Upper lobe of left lung (tissue), 6 donors: ENCODE measurements at regions not wholly inside any gene's neighbourhood (a gene's known extent, or its start where the extent isn't known, plus 50 kb on each side); places are given as distances from the start of the nearest gene placed in this dataset.

Source experiments
- ATAC-seq, 2 donors: fragments of 200-7000 bp; cut with Tn5 transposase; one replicate each; pipeline ENCODE4 v1.9.1; 2022; ENCODE audit warnings: mild to moderate bottlenecking in 2 of 2, moderate library complexity in 2 of 2; ENCODE audit not compliant: low FRiP score in 2 of 2
- DNase-seq, 2 donors: peaks; one replicate each; pipeline ENCODE4 v3.0.0-alpha.2; 2019 to 2020
- H3K27ac ChIP-seq, 4 donors: fragments of 200-600 bp; sonication (generic); one replicate each; pipeline ENCODE4 v1.5.1; 2016 to 2019
- H3K27me3 ChIP-seq, 4 donors: fragments of 200-600 bp; sonication (generic); one replicate each; pipeline ENCODE4 v1.5.1; 2017 to 2019
- H3K36me3 ChIP-seq, 4 donors: fragments of 200-600 bp; sonication (generic); one replicate each; pipeline ENCODE4 v1.5.1; 2016 to 2019
- H3K4me1 ChIP-seq, 4 donors: fragments of 200-600 bp; sonication (generic); one replicate each; pipeline ENCODE4 v1.5.1; 2018 to 2019
- H3K4me3 ChIP-seq, 4 donors: fragments of 200-600 bp; sonication (generic); one replicate each; pipeline ENCODE4 v1.5.1; 2017 to 2019; ENCODE audit warnings: mild to moderate bottlenecking in 2 of 4, moderate library complexity in 1 of 4
- H3K9me3 ChIP-seq, 4 donors: fragments of 200-600 bp; sonication (generic); one replicate each; pipeline ENCODE4 v1.5.1; 2018 to 2019
- CTCF ChIP-seq, 6 experiments: fragments of 450-650 bp in 4 of 6; fragments of 200-600 bp in 2 of 6; sonication (generic) in 2 of 6; IDR thresholded peaks; one replicate each; pipeline ENCODE4 v1.5.1; 2016 to 2019; ENCODE audit warnings: antibody characterized with exemption in 6 of 6
- EP300 ChIP-seq, 4 donors: sonication (generic); formaldehyde crosslinking; IDR thresholded peaks; one replicate each; pipeline ENCODE4 v1.5.1; 2017; ENCODE audit warnings: antibody characterized with exemption in 4 of 4, control low read depth in 2 of 4
- POLR2A ChIP-seq, 4 donors: fragments of 450-650 bp; IDR thresholded peaks; one replicate each; pipeline ENCODE4 v1.5.1; 2016 to 2017; ENCODE audit warnings: antibody characterized with exemption in 4 of 4, mild to moderate bottlenecking in 2 of 4
- POLR2AphosphoS5 ChIP-seq, 2 donors: sonication (generic); formaldehyde crosslinking; IDR thresholded peaks; one replicate each; pipeline ENCODE4 v1.5.1; 2017; ENCODE audit warnings: antibody characterized with exemption in 2 of 2
- WGBS, 2 donors: methylation state at CpG; one replicate each; pipeline ENCODE4 v1.1.5; 2017 to 2018; 5-methylcytosine and 5-hydroxymethylcytosine counted together
- donor health status: DM: no; HTN: no; CAD: no; lungs with moderate emphysema.
- donor health status: DM: no; HTN: yes; CAD: no; lungs with severe emphysema.

GRCh38 chr17:62865586-62865985 is 57.5 kb upstream of the MARCHF10 start:
- Histone ChIP-seq H3K36me3 (no peaks in the 10 kb centered on the region), H3K4me1 (peaks cover 0 to 9% (median 0%) of the 10 kb centered on the region in 4 donors), H3K27me3 (no peaks in the 10 kb centered on the region), H3K27ac (no peak overlapping the region), H3K9me3 (no peaks in the 10 kb centered on the region), H3K4me3 (no peak overlapping the region)
- ATAC-seq (no peak), DNase-seq (no peak)
- WGBS, 2 donors: 92 to 100% methylated on average over 1 of the region's 1 CpG
- TF ChIP-seq CTCF (IDR thresholded peaks at IDR 0.05): no peak
- TF ChIP-seq EP300 (IDR thresholded peaks at IDR 0.05): no peak

DNA sequence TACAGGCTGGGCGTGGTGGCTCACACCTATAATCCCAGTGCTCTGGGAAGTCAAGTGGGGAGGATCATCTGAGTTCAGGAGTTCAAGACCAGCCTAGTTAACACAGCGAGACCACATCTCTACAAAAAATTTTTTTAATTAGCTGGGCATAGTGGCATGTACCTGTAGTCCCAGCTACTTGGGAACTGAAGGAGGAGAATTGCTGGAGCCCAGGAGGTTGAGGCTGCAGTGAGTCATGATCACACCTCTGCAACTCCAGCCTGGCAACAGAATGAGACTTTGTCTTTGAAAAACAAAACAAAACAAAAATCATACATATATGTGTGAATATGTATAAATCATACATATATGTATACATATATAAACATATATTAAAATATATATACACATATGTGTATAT is 54.1 kb upstream of the MARCHF10 start:
- TF ChIP-seq POLR2AphosphoS5 (IDR thresholded peaks at IDR 0.05) (no peak), POLR2A (IDR thresholded peaks at IDR 0.05) (no peak)
- H3K27me3 ChIP-seq: no peaks in the 10 kb centered on the region
- no peaks in the 10 kb centered on the region for H3K9me3 ChIP-seq
- H3K4me1 ChIP-seq: peaks cover 0 to 28% (median 6%) of the 10 kb centered on the region in 4 donors
- no peaks in the 10 kb centered on the region for H3K36me3 ChIP-seq
- no peak for DNase-seq
- 79 to 85% methylated on average over 2 of the region's 2 CpGs for WGBS, 2 donors
- no peak overlapping the region for H3K4me3 ChIP-seq
- peak overlapping the region in 1 of 4 donors; percentile 81 for H3K27ac ChIP-seq
- no peak for ATAC-seq

DNA sequence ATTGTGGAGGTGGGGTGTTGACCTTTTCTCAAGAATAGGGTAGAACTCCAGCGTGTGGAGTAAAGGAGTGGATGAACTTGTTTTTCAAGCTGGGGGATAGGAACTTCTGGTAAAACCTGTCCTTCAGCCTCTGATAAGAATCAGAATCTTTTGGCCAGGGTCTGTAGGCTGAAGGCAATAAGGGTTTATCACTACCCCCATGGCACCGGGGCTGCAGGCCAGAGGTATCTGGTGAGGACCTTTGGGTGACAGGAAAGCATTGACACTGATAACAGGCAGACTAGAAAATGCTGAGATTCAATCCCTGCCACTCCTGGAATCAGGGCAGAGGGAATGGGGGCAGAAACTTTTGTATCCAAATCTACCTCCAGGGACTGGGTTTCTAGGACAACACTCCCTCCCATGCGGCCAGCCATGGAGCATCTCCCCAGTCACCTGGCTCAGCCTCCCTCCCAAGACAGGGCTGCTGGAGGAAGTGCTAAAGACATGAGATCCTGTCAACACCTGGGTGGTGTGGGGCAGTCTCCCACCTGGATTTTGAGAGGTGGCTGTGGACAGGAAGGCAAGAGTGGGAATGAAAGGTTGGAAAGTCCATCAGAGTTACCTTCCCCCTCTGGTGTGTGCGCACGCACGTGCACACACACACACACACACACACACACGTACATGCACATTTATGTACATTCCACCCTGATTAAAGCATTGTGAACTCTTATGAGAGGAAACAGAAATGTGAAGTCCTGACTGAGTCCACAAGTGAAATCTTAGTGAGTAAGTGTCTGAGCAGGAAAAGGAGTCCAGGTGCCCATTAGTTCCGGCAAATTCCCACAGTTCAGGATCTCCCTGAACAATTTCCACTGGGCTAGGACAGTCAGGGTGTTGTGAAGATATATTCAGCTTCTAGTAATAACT is 53.1 kb upstream of the MARCHF10 start:
- peak in 2 of 4 donors; percentile 32 to 83 for TF ChIP-seq EP300 (IDR thresholded peaks at IDR 0.05)
- TF ChIP-seq POLR2AphosphoS5 (IDR thresholded peaks at IDR 0.05): peak in 1 of 2 donors; percentile 35
- TF ChIP-seq CTCF (IDR thresholded peaks at IDR 0.05): no peak
- H3K36me3 ChIP-seq: no peaks in the 10 kb centered on the region
- no peaks in the 10 kb centered on the region for H3K9me3 ChIP-seq
- ATAC-seq (peak; percentile 12 to 59), DNase-seq (peak in 1 of 2 donors; percentile 26)
- no peaks in the 10 kb centered on the region for H3K27me3 ChIP-seq
- H3K4me1 ChIP-seq: peaks cover 0 to 28% (median 6%) of the 10 kb centered on the region in 4 donors
- H3K27ac ChIP-seq: peak overlapping the region; percentile 12 to 81 (median 30)
- 61 to 71% methylated on average over 7 to 8 of the region's 8 CpGs for WGBS, 2 donors
- H3K4me3 ChIP-seq: no peak overlapping the region

- no peak overlapping the region for H3K4me3 ChIP-seq
- peak in 1 of 2 donors; percentile 57 for DNase-seq
- peaks cover 0 to 28% (median 6%) of the 10 kb centered on the region in 4 donors for H3K4me1 ChIP-seq
- no peaks in the 10 kb centered on the region for H3K27me3 ChIP-seq
- 65 to 69% methylated on average over 3 of the region's 3 CpGs for WGBS, 2 donors
- H3K36me3 ChIP-seq: no peaks in the 10 kb centered on the region
- ATAC-seq: peak; percentile 35 to 56
- TF ChIP-seq CTCF (IDR thresholded peaks at IDR 0.05) (no peak), POLR2AphosphoS5 (IDR thresholded peaks at IDR 0.05) (peak in 1 of 2 donors; percentile 25), POLR2A (IDR thresholded peaks at IDR 0.05) (no peak), EP300 (IDR thresholded peaks at IDR 0.05) (peak in 1 of 4 donors; percentile 84)
- no peaks in the 10 kb centered on the region for H3K9me3 ChIP-seq
- H3K27ac ChIP-seq: peak overlapping the region in 2 of 4 donors; percentile 32 to 42
Observed at GRCh38 chr17:62859146-62859545, 51.0 kb upstream of the MARCHF10 start.
